HG02870 (cell line): ENCODE measurements at regions not wholly inside any gene's neighbourhood (a gene's known extent, or its start where the extent isn't known, plus 50 kb on each side); places are given as distances from the start of the nearest gene placed in this dataset.

ENCODE experiments used
- ATAC-seq: cut with Tn5 transposase; IDR thresholded peaks from one replicate; pipeline ENCODE4 v1.9.1; 2021; ENCODE audit warnings: mild to moderate bottlenecking, moderate library complexity; ENCODE audit not compliant: unreplicated experiment

- no peak for ATAC-seq
Observed at GRCh38 chr9:115914291-115914690, 239.3 kb upstream of the PAPPA start.

GRCh38 chr9:115921301-115921700, 232.3 kb upstream of the PAPPA start:
- ATAC-seq = no peak

GRCh38 chr9:115922444-115922843, 231.1 kb upstream of the PAPPA start:
- no peak for ATAC-seq

- no peak for ATAC-seq
Observed at GRCh38 chr9:115923410-115923809, 230.2 kb upstream of the PAPPA start.

- ATAC-seq = no peak
Observed at GRCh38 chr9:115923903-115924668, 229.5 kb upstream of the PAPPA start.

- ATAC-seq = no peak
Observed at GRCh38 chr9:115924669-115924987, 229.0 kb upstream of the PAPPA start.

GRCh38 chr9:115925424-115925823, 228.2 kb upstream of the PAPPA start:
- ATAC-seq = no peak

GRCh38 chr9:115930472-115930871, 223.1 kb upstream of the PAPPA start:
- ATAC-seq = no peak

- ATAC-seq = no peak
Observed at GRCh38 chr9:115938479-115938878, 215.1 kb upstream of the PAPPA start.

GRCh38 chr9:115939065-115939765, 214.4 kb upstream of the PAPPA start:
- no peak for ATAC-seq

- no peak for ATAC-seq
Observed at GRCh38 chr9:115941561-115942315, 211.9 kb upstream of the PAPPA start.

GRCh38 chr9:115943431-115944165, 210.0 kb upstream of the PAPPA start:
- ATAC-seq = no peak

GRCh38 chr9:115944166-115944948, 209.2 kb upstream of the PAPPA start:
- no peak for ATAC-seq

GRCh38 chr9:115945009-115945431, 208.6 kb upstream of the PAPPA start:
- ATAC-seq = no peak

GRCh38 chr9:115946530-115946929, 207.1 kb upstream of the PAPPA start:
- ATAC-seq = no peak

GRCh38 chr9:115951977-115952376, 201.6 kb upstream of the PAPPA start:
- no peak for ATAC-seq

- ATAC-seq = no peak
Observed at GRCh38 chr9:115952430-115953292, 200.9 kb upstream of the PAPPA start.

- ATAC-seq = no peak
Observed at GRCh38 chr9:115956371-115956770, 197.2 kb upstream of the PAPPA start.

GRCh38 chr9:115957585-115957984, 196.0 kb upstream of the PAPPA start:
- no peak for ATAC-seq
